Fibroblast of pulmonary artery (primary cell): ENCODE measurements at regions not wholly inside any gene's neighbourhood (a gene's known extent, or its start where the extent isn't known, plus 50 kb on each side); places are given as distances from the start of the nearest gene placed in this dataset.

Experiments
- DNase-seq: peaks from one replicate; pipeline ENCODE4 v3.0.0-alpha.2; 2010; ENCODE audit warnings: low read depth
- H3K4me3 ChIP-seq: replicated peaks from 2 replicates; pipeline ENCODE4 v1.5.1; 2011; ENCODE audit warnings: low read depth, mild to moderate bottlenecking, control low read depth, low read length, moderate library complexity
- CTCF ChIP-seq: IDR thresholded peaks from 2 replicates; pipeline ENCODE4 v1.5.1; 2011; ENCODE audit warnings: mild to moderate bottlenecking, control low read depth, low read length, inconsistent platforms; ENCODE audit errors: missing control alignments

GRCh38 chr3:117990627-117991026, 1044.0 kb downstream of the IGSF11 start:
- no peak for TF ChIP-seq CTCF
- no peak overlapping the region for H3K4me3 ChIP-seq
- DNase-seq, result no peak

- no peak for DNase-seq
- H3K4me3 ChIP-seq, result no peak overlapping the region
- no peak for TF ChIP-seq CTCF
Observed at GRCh38 chr3:117995842-117996437, 1038.7 kb downstream of the IGSF11 start.

- peak; percentile 81 for DNase-seq
- peak overlapping the region; percentile 51 for H3K4me3 ChIP-seq
- TF ChIP-seq CTCF, result peak; percentile 93
Observed at GRCh38 chr3:117997201-117998049, 1037.2 kb downstream of the IGSF11 start.

- DNase-seq, result no peak
- H3K4me3 ChIP-seq, result no peak overlapping the region
- no peak for TF ChIP-seq CTCF
Observed at GRCh38 chr3:117998071-117998470, 1036.6 kb downstream of the IGSF11 start.

- DNase-seq, result no peak
Observed at GRCh38 chr3:118000219-118000618, 1034.4 kb downstream of the IGSF11 start.

GRCh38 chr3:118001380-118001779, 1033.3 kb downstream of the IGSF11 start:
- TF ChIP-seq CTCF, result no peak
- DNase-seq, result no peak
- H3K4me3 ChIP-seq, result no peak overlapping the region

More at GRCh38 chr3:118000219-118000618, 1034.4 kb downstream of the IGSF11 start:
- H3K4me3 ChIP-seq, result no peak overlapping the region
- no peak for TF ChIP-seq CTCF
